ENCODE measurements at regions not wholly inside any gene's neighbourhood (a gene's known extent, or its start where the extent isn't known, plus 50 kb on each side); places are given as distances from the start of the nearest gene placed in this dataset.

DNA sequence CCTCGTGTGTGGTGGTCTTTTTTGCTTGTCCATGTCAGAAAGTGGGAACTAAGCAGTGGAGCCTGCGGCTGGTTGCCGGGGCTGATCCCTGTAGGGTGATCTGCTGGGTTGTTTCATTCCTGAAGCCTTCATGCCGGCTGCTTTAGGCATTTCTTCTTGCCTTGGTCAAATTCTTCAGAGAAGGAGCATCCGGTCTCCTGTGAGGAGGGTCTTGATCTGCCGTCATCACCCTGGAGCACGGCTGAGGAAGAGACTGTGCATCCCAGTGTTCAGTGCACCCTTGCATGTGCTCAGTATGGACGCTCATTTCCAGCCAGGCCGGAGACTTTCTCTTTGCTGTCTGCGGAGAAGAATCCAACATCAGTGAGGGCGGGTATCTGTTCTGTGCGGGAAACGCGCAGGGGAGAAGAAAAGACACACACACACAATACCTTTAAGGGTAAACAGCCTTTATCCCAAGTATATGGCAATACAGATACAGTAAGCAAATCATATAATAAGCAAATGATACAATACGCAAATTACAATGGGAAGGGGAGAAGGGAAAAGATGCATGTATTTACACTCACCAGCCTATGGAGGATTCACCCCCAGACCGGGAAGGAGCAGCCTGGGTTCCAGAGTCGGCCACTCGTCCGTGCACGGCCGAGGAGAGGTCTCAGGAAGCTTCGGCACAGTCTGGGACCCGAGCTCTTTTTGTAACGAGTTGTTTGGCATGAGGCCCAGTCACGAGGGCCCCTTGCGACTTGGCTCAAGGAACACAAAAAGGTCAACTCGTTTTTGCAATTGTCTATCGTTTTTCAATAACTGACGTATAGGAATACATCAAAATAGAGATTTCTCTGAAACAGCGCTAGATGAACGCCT lies 1366.8 kb upstream of the TMEM132C start:
- TF ChIP-seq, protein P1, sequence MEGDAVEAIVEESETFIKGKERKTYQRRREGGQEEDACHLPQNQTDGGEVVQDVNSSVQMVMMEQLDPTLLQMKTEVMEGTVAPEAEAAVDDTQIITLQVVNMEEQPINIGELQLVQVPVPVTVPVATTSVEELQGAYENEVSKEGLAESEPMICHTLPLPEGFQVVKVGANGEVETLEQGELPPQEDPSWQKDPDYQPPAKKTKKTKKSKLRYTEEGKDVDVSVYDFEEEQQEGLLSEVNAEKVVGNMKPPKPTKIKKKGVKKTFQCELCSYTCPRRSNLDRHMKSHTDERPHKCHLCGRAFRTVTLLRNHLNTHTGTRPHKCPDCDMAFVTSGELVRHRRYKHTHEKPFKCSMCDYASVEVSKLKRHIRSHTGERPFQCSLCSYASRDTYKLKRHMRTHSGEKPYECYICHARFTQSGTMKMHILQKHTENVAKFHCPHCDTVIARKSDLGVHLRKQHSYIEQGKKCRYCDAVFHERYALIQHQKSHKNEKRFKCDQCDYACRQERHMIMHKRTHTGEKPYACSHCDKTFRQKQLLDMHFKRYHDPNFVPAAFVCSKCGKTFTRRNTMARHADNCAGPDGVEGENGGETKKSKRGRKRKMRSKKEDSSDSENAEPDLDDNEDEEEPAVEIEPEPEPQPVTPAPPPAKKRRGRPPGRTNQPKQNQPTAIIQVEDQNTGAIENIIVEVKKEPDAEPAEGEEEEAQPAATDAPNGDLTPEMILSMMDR (IDR thresholded peaks at IDR 0.05; ENCODE audit: insufficient read depth, low read length), result no peak
- DNase-seq (ENCODE audit: low read depth), result no peak
- H3K4me3 ChIP-seq (ENCODE audit: low read depth, low read length), result no peak overlapping the region

- TF ChIP-seq, protein P1 (IDR thresholded peaks at IDR 0.05; ENCODE audit: insufficient read depth, low read length), result no peak
- DNase-seq (ENCODE audit: low read depth), result no peak
- no peak overlapping the region for H3K4me3 ChIP-seq (ENCODE audit: low read depth, low read length)
These were observed 1363.7 kb upstream of the TMEM132C start for GRCh38 chr12:126903027-126903876.

DNA sequence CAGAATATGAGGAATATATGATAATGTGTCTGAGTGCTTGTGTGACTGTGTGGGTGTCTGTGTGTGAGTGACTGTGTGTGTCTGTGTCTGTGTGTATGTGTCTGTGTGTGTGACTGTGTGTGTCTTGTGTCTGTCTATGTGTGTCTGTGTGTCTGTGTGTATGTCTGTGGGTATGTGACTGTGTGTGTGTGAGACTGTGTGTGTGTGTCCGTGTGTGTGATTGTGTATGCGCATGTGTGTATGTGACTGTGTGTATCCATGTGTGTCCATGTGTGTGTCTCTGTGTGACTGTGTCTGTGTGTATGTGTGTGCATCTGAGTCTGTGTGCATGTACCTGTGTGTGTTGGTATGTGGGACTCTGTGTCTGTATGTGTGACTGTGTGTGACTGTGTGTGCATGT lies 1361.2 kb upstream of the TMEM132C start:
- DNase-seq (ENCODE audit: low read depth), result no peak
- TF ChIP-seq, protein P1 (IDR thresholded peaks at IDR 0.05; ENCODE audit: insufficient read depth, low read length), result no peak
- no peak overlapping the region for H3K4me3 ChIP-seq (ENCODE audit: low read depth, low read length)

- H3K4me3 ChIP-seq (ENCODE audit: low read depth, low read length), result no peak overlapping the region
- TF ChIP-seq, protein P1 (IDR thresholded peaks at IDR 0.05; ENCODE audit: insufficient read depth, low read length), result no peak
These were observed 1358.8 kb upstream of the TMEM132C start for GRCh38 chr12:126907900-126908764.

GRCh38 chr12:126908765-126909142 lies 1358.2 kb upstream of the TMEM132C start:
- no peak overlapping the region for H3K4me3 ChIP-seq (ENCODE audit: low read depth, low read length)
- TF ChIP-seq, protein P1 (IDR thresholded peaks at IDR 0.05; ENCODE audit: insufficient read depth, low read length), result no peak
- no peak for DNase-seq (ENCODE audit: low read depth)

More at GRCh38 chr12:126907900-126908764, 1358.8 kb upstream of the TMEM132C start:
- DNase-seq (ENCODE audit: low read depth), result no peak

- no peak overlapping the region for H3K4me3 ChIP-seq (ENCODE audit: low read depth, low read length)
- TF ChIP-seq, protein P1 (IDR thresholded peaks at IDR 0.05; ENCODE audit: insufficient read depth, low read length), result no peak
- no peak for DNase-seq (ENCODE audit: low read depth)
These were observed 1356.4 kb upstream of the TMEM132C start for GRCh38 chr12:126910570-126910969.

All from fibroblast of the aortic adventitia (primary cell).